ENCODE measurements at regions not wholly inside any gene's neighbourhood (a gene's known extent, or its start where the extent isn't known, plus 50 kb on each side); places are given as distances from the start of the nearest gene placed in this dataset.

DNA sequence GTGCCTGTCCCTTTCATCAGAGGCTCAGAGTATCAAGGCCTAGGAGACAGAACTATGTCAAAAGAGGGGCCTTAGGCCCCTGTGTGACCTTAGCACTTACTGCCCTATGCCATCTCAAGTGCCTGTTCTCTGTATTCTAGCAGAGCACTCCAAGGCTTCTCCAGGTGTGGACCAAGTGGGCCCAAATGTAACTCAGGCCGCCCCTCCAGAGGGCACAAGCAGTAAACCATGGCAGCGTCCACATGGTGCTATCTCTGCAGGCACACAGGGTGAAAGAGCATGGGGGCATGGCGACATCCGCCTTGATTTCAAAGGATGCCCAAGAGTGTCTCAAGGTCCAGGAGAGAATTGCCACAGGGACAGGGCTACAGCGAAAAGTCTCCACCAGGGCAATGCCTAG lies 628.7 kb downstream of the RPS29 start:
- TF ChIP-seq ZFP30 (CRISPR knock-in tag; IDR thresholded peaks at IDR 0.05) (no peak), ARNTL (CRISPR knock-in tag; IDR thresholded peaks at IDR 0.05; ENCODE audit: borderline replicate concordance, low read depth) (no peak), OSR1 (CRISPR knock-in tag; IDR thresholded peaks at IDR 0.05) (no peak), ZC3H10 (CRISPR knock-in tag; IDR thresholded peaks at IDR 0.05) (no peak)
- TF ChIP-seq, protein P1, sequence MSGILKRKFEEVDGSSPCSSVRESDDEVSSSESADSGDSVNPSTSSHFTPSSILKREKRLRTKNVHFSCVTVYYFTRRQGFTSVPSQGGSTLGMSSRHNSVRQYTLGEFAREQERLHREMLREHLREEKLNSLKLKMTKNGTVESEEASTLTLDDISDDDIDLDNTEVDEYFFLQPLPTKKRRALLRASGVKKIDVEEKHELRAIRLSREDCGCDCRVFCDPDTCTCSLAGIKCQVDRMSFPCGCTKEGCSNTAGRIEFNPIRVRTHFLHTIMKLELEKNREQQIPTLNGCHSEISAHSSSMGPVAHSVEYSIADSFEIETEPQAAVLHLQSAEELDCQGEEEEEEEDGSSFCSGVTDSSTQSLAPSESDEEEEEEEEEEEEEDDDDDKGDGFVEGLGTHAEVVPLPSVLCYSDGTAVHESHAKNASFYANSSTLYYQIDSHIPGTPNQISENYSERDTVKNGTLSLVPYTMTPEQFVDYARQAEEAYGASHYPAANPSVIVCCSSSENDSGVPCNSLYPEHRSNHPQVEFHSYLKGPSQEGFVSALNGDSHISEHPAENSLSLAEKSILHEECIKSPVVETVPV (CRISPR knock-in tag; IDR thresholded peaks at IDR 0.05) = no peak
- TF ChIP-seq, protein P2, sequence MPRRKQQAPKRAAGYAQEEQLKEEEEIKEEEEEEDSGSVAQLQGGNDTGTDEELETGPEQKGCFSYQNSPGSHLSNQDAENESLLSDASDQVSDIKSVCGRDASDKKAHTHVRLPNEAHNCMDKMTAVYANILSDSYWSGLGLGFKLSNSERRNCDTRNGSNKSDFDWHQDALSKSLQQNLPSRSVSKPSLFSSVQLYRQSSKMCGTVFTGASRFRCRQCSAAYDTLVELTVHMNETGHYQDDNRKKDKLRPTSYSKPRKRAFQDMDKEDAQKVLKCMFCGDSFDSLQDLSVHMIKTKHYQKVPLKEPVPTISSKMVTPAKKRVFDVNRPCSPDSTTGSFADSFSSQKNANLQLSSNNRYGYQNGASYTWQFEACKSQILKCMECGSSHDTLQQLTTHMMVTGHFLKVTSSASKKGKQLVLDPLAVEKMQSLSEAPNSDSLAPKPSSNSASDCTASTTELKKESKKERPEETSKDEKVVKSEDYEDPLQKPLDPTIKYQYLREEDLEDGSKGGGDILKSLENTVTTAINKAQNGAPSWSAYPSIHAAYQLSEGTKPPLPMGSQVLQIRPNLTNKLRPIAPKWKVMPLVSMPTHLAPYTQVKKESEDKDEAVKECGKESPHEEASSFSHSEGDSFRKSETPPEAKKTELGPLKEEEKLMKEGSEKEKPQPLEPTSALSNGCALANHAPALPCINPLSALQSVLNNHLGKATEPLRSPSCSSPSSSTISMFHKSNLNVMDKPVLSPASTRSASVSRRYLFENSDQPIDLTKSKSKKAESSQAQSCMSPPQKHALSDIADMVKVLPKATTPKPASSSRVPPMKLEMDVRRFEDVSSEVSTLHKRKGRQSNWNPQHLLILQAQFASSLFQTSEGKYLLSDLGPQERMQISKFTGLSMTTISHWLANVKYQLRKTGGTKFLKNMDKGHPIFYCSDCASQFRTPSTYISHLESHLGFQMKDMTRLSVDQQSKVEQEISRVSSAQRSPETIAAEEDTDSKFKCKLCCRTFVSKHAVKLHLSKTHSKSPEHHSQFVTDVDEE (CRISPR knock-in tag; IDR thresholded peaks at IDR 0.05) = no peak
- no peak for ATAC-seq

DNA sequence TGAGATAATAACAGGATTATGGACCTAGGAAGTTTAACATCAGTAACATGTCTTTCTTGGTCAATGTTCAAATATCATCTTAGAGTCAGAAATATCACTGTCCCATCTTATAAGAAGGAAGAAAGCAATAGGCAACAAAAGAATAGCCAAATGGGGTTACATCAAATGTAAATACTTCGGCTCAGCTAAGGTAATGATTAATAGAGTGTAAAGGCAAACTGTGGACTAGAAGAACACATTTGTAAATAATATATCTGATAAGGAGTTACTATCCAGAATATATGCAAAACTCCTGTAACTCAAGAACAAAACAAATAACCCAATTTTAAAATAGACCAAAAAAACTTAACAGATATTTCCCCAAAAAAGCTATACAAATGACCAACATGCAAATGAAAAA lies 630.3 kb downstream of the RPS29 start:
- TF ChIP-seq, protein P3, sequence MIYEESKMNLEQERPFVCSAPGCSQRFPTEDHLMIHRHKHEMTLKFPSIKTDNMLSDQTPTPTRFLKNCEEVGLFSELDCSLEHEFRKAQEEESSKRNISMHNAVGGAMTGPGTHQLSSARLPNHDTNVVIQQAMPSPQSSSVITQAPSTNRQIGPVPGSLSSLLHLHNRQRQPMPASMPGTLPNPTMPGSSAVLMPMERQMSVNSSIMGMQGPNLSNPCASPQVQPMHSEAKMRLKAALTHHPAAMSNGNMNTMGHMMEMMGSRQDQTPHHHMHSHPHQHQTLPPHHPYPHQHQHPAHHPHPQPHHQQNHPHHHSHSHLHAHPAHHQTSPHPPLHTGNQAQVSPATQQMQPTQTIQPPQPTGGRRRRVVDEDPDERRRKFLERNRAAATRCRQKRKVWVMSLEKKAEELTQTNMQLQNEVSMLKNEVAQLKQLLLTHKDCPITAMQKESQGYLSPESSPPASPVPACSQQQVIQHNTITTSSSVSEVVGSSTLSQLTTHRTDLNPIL (CRISPR knock-in tag; IDR thresholded peaks at IDR 0.05; ENCODE audit: low read depth) = no peak
- TF ChIP-seq ZC3H10 (CRISPR knock-in tag; IDR thresholded peaks at IDR 0.05) = no peak
- no peak for TF ChIP-seq PPARA (CRISPR knock-in tag; IDR thresholded peaks at IDR 0.05; ENCODE audit: borderline replicate concordance)
- no peak for TF ChIP-seq RARB (CRISPR knock-in tag; IDR thresholded peaks at IDR 0.05)
- TF ChIP-seq CSDC2 (CRISPR knock-in tag; IDR thresholded peaks at IDR 0.05) = no peak
- TF ChIP-seq ESRRG (CRISPR knock-in tag; IDR thresholded peaks at IDR 0.05) = no peak
- no peak for TF ChIP-seq ZFP30 (CRISPR knock-in tag; IDR thresholded peaks at IDR 0.05)
- TF ChIP-seq, protein P2 (CRISPR knock-in tag; IDR thresholded peaks at IDR 0.05) = no peak
- no peak for TF ChIP-seq ZFP3 (CRISPR knock-in tag; IDR thresholded peaks at IDR 0.05)
- TF ChIP-seq ZNF70 (CRISPR knock-in tag; IDR thresholded peaks at IDR 0.05) = no peak
- TF ChIP-seq GLIS3 (CRISPR knock-in tag; IDR thresholded peaks at IDR 0.05) = no peak
- TF ChIP-seq ZNF8 (CRISPR knock-in tag; IDR thresholded peaks at IDR 0.05) = no peak
- TF ChIP-seq SNAI2 (CRISPR knock-in tag; IDR thresholded peaks at IDR 0.05) = no peak
- no peak for TF ChIP-seq ISL1 (CRISPR knock-in tag; IDR thresholded peaks at IDR 0.05)
- TF ChIP-seq TCF4 (CRISPR knock-in tag; IDR thresholded peaks at IDR 0.05; ENCODE audit: borderline replicate concordance) = no peak
- no peak for ATAC-seq

DNA sequence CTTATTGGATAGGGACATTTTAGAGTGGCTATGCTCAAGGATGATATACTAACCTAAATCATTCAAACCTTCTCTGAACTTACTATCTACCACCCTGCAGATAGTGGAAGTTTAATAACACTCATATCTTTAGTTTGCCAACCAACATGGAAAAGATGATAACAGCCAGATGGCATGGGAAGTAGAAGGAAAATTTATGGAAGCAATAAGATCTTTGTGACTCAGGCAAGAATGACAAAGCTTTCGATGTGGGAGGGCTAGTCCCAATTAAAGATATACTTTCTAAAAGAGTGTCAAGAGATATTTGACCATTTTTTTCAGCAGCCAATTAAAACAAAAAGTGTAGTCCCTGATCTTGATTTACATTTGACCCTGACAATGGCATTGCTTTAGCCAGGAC lies 631.7 kb downstream of the RPS29 start:
- TF ChIP-seq TCF4 (CRISPR knock-in tag; IDR thresholded peaks at IDR 0.05; ENCODE audit: borderline replicate concordance) = no peak
- TF ChIP-seq, protein P3 (CRISPR knock-in tag; IDR thresholded peaks at IDR 0.05; ENCODE audit: low read depth) = no peak
- no peak for TF ChIP-seq ZFP3 (CRISPR knock-in tag; IDR thresholded peaks at IDR 0.05)
- no peak for TF ChIP-seq TOX (CRISPR knock-in tag; IDR thresholded peaks at IDR 0.05; ENCODE audit: borderline replicate concordance)
- no peak for TF ChIP-seq RARB (CRISPR knock-in tag; IDR thresholded peaks at IDR 0.05)
- TF ChIP-seq GLIS3 (CRISPR knock-in tag; IDR thresholded peaks at IDR 0.05) = no peak
- TF ChIP-seq CSDC2 (CRISPR knock-in tag; IDR thresholded peaks at IDR 0.05) = no peak
- no peak for TF ChIP-seq ESRRG (CRISPR knock-in tag; IDR thresholded peaks at IDR 0.05)
- no peak for TF ChIP-seq ZFP30 (CRISPR knock-in tag; IDR thresholded peaks at IDR 0.05)
- TF ChIP-seq, protein P4, sequence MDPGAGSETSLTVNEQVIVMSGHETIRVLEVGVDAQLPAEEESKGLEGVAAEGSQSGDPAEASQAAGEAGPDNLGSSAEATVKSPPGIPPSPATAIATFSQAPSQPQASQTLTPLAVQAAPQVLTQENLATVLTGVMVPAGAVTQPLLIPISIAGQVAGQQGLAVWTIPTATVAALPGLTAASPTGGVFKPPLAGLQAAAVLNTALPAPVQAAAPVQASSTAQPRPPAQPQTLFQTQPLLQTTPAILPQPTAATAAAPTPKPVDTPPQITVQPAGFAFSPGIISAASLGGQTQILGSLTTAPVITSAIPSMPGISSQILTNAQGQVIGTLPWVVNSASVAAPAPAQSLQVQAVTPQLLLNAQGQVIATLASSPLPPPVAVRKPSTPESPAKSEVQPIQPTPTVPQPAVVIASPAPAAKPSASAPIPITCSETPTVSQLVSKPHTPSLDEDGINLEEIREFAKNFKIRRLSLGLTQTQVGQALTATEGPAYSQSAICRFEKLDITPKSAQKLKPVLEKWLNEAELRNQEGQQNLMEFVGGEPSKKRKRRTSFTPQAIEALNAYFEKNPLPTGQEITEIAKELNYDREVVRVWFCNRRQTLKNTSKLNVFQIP (CRISPR knock-in tag; IDR thresholded peaks at IDR 0.05; ENCODE audit: borderline replicate concordance, low read depth) = no peak
- TF ChIP-seq OSR1 (CRISPR knock-in tag; IDR thresholded peaks at IDR 0.05) = no peak
- TF ChIP-seq, protein P5, sequence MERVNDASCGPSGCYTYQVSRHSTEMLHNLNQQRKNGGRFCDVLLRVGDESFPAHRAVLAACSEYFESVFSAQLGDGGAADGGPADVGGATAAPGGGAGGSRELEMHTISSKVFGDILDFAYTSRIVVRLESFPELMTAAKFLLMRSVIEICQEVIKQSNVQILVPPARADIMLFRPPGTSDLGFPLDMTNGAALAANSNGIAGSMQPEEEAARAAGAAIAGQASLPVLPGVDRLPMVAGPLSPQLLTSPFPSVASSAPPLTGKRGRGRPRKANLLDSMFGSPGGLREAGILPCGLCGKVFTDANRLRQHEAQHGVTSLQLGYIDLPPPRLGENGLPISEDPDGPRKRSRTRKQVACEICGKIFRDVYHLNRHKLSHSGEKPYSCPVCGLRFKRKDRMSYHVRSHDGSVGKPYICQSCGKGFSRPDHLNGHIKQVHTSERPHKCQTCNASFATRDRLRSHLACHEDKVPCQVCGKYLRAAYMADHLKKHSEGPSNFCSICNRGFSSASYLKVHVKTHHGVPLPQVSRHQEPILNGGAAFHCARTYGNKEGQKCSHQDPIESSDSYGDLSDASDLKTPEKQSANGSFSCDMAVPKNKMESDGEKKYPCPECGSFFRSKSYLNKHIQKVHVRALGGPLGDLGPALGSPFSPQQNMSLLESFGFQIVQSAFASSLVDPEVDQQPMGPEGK (CRISPR knock-in tag; IDR thresholded peaks at IDR 0.05; ENCODE audit: borderline replicate concordance) = no peak
- ATAC-seq = no peak

Measured in SK-N-SH treated with all-trans-retinoic acid at 6 μM for 48 hours (cell line).